Hematopoietic multipotent progenitor cell treated with erythropoietin and hydrocortisone succinate and interleukin-3 and kit ligand, for 4 days (in vitro differentiated cells): ENCODE measurements at regions not wholly inside any gene's neighbourhood (a gene's known extent, or its start where the extent isn't known, plus 50 kb on each side); places are given as distances from the start of the nearest gene placed in this dataset.
"Not testable (repeated sequence)": the region's sequence is repeated elsewhere in the genome, so short reads cannot be mapped to it uniquely, and the experiment has no call there.

ENCODE experiments used
- DNase-seq: peaks from one replicate; pipeline ENCODE4 v3.0.0-alpha.2; 2015

- DNase-seq, result not testable (repeated sequence)
These were observed 174.6 kb downstream of the SPIN4 start for GRCh38 chrX:63176578-63176977.

- not testable (repeated sequence) for DNase-seq
These were observed 177.1 kb downstream of the SPIN4 start for GRCh38 chrX:63173841-63174718.

- not testable (repeated sequence) for DNase-seq
These were observed 181.7 kb downstream of the SPIN4 start for GRCh38 chrX:63169416-63169815.

GRCh38 chrX:63168949-63169348 lies 182.2 kb downstream of the SPIN4 start:
- not testable (repeated sequence) for DNase-seq

GRCh38 chrX:63167002-63167401 lies 184.1 kb downstream of the SPIN4 start:
- not testable (repeated sequence) for DNase-seq

- DNase-seq, result not testable (repeated sequence)
These were observed 190.1 kb downstream of the SPIN4 start for GRCh38 chrX:63160994-63161393.

GRCh38 chrX:63160340-63160739 lies 190.8 kb downstream of the SPIN4 start:
- DNase-seq, result not testable (repeated sequence)

GRCh38 chrX:63145526-63145925 lies 205.6 kb downstream of the SPIN4 start:
- not testable (repeated sequence) for DNase-seq

GRCh38 chrX:63142588-63142987 lies 208.5 kb downstream of the SPIN4 start:
- not testable (repeated sequence) for DNase-seq

GRCh38 chrX:63135859-63136258 lies 215.3 kb downstream of the SPIN4 start:
- not testable (repeated sequence) for DNase-seq

GRCh38 chrX:63128509-63128908 lies 222.6 kb downstream of the SPIN4 start:
- peak; percentile 32 for DNase-seq

GRCh38 chrX:63115196-63115595 lies 235.9 kb downstream of the SPIN4 start:
- DNase-seq, result no peak

- no peak for DNase-seq
These were observed 249.1 kb downstream of the SPIN4 start for GRCh38 chrX:63101879-63102620.

GRCh38 chrX:63058204-63058603 lies 292.9 kb downstream of the SPIN4 start:
- no peak for DNase-seq

- no peak for DNase-seq
These were observed 300.9 kb downstream of the SPIN4 start for GRCh38 chrX:63050225-63050624.

- no peak for DNase-seq
These were observed 318.3 kb downstream of the SPIN4 start for GRCh38 chrX:63032811-63033210.

- no peak for DNase-seq
These were observed 337.6 kb downstream of the SPIN4 start for GRCh38 chrX:63013549-63013948.

GRCh38 chrX:63012574-63012973 lies 338.6 kb downstream of the SPIN4 start:
- no peak for DNase-seq

GRCh38 chrX:63000196-63000595 lies 350.9 kb downstream of the SPIN4 start:
- DNase-seq, result not testable (repeated sequence)
